NCI-H2196 (cell line): ENCODE measurements at regions not wholly inside any gene's neighbourhood (a gene's known extent, or its start where the extent isn't known, plus 50 kb on each side); places are given as distances from the start of the nearest gene placed in this dataset.

Experiments used
- DNase-seq: peaks from one replicate; lab custom pipeline; 2025; ENCODE audit not compliant: unreplicated experiment; lab: John Stamatoyannopoulos, UW

GRCh38 chr2:147045113-147045512 is 799.7 kb upstream of the ACVR2A start:
- peak; percentile 27 for DNase-seq

- no peak for DNase-seq
Observed at GRCh38 chr2:147041121-147041494, 803.7 kb upstream of the ACVR2A start.

GRCh38 chr2:147040298-147041120 is 804.3 kb upstream of the ACVR2A start:
- DNase-seq: no peak

GRCh38 chr2:147037048-147037447 is 807.8 kb upstream of the ACVR2A start:
- DNase-seq: no peak

- DNase-seq: no peak
Observed at GRCh38 chr2:147033044-147033443, 811.8 kb upstream of the ACVR2A start.

GRCh38 chr2:147031897-147032296 is 812.9 kb upstream of the ACVR2A start:
- no peak for DNase-seq

- no peak for DNase-seq
Observed at GRCh38 chr2:147030966-147031720, 813.7 kb upstream of the ACVR2A start.

GRCh38 chr2:147027436-147027835 is 817.4 kb upstream of the ACVR2A start:
- no peak for DNase-seq

- DNase-seq: no peak
Observed at GRCh38 chr2:147026664-147027295, 818.0 kb upstream of the ACVR2A start.

GRCh38 chr2:147025646-147026585 is 818.9 kb upstream of the ACVR2A start:
- no peak for DNase-seq

- DNase-seq: no peak
Observed at GRCh38 chr2:147019311-147019710, 825.5 kb upstream of the ACVR2A start.

GRCh38 chr2:147017951-147018645 is 826.7 kb upstream of the ACVR2A start:
- no peak for DNase-seq

GRCh38 chr2:147016181-147016580 is 828.6 kb upstream of the ACVR2A start:
- DNase-seq: no peak

GRCh38 chr2:147015591-147015990 is 829.2 kb upstream of the ACVR2A start:
- DNase-seq: no peak

- no peak for DNase-seq
Observed at GRCh38 chr2:147013696-147014392, 831.0 kb upstream of the ACVR2A start.

GRCh38 chr2:147008481-147008880 is 836.3 kb upstream of the ACVR2A start:
- DNase-seq: no peak

- no peak for DNase-seq
Observed at GRCh38 chr2:147006736-147007141, 838.1 kb upstream of the ACVR2A start.

GRCh38 chr2:147003081-147003480 is 841.7 kb upstream of the ACVR2A start:
- no peak for DNase-seq

- no peak for DNase-seq
Observed at GRCh38 chr2:147002256-147002655, 842.6 kb upstream of the ACVR2A start.

- DNase-seq: no peak
Observed at GRCh38 chr2:147001061-147001460, 843.8 kb upstream of the ACVR2A start.
